Stimulated activated CD8-positive, alpha-beta memory T cell treated with anti-CD3 and anti-CD28 coated beads, Interleukin-4, amount 100 ng/mL, for 1 hour (primary cell): ENCODE measurements at regions not wholly inside any gene's neighbourhood (a gene's known extent, or its start where the extent isn't known, plus 50 kb on each side); places are given as distances from the start of the nearest gene placed in this dataset.

ENCODE experiments used
- DNase-seq, 2 donors: peaks; one replicate each; pipeline ENCODE4 v3.0.0-alpha.2; 2020; ENCODE audit warnings: low read depth in 2 of 2, low spot score in 1 of 2

- DNase-seq: no peak
These were observed 242.3 kb downstream of the TOMM20 start for GRCh38 chr1:234886081-234886984.

GRCh38 chr1:234885601-234886000, 243.0 kb downstream of the TOMM20 start:
- no peak for DNase-seq

- no peak for DNase-seq
These were observed 243.9 kb downstream of the TOMM20 start for GRCh38 chr1:234884701-234885100.

- no peak for DNase-seq
These were observed 244.6 kb downstream of the TOMM20 start for GRCh38 chr1:234884006-234884405.

GRCh38 chr1:234882898-234883297, 245.7 kb downstream of the TOMM20 start:
- no peak for DNase-seq

- DNase-seq: no peak
These were observed 246.5 kb downstream of the TOMM20 start for GRCh38 chr1:234881893-234882771.

GRCh38 chr1:234879147-234880080, 249.2 kb downstream of the TOMM20 start:
- DNase-seq: no peak

- no peak for DNase-seq
These were observed 250.3 kb downstream of the TOMM20 start for GRCh38 chr1:234878288-234878687.

GRCh38 chr1:234877761-234878160, 250.9 kb downstream of the TOMM20 start:
- DNase-seq: no peak

- no peak for DNase-seq
These were observed 252.4 kb downstream of the TOMM20 start for GRCh38 chr1:234875953-234876855.

GRCh38 chr1:234875328-234875952, 253.2 kb downstream of the TOMM20 start:
- no peak for DNase-seq

GRCh38 chr1:234874291-234875288, 254.0 kb downstream of the TOMM20 start:
- no peak for DNase-seq

GRCh38 chr1:234871710-234872271, 256.8 kb downstream of the TOMM20 start:
- DNase-seq: no peak

GRCh38 chr1:234871039-234871709, 257.5 kb downstream of the TOMM20 start:
- DNase-seq: no peak

GRCh38 chr1:234870020-234870981, 258.3 kb downstream of the TOMM20 start:
- no peak for DNase-seq
